Stimulated activated naive CD8-positive, alpha-beta T cell treated with anti-CD3 and anti-CD28 coated beads, Interleukin-15, amount 100 ng/mL, for 72 hours (primary cell): ENCODE measurements at regions not wholly inside any gene's neighbourhood (a gene's known extent, or its start where the extent isn't known, plus 50 kb on each side); places are given as distances from the start of the nearest gene placed in this dataset.
"Not testable (repeated sequence)": the region's sequence is repeated elsewhere in the genome, so short reads cannot be mapped to it uniquely, and the experiment has no call there.

Experiments
- ATAC-seq: fragments of 150-1000 bp; cut with Tn5 transposase; 2 replicates; pipeline ENCODE4 v1.10.0; 2021; ENCODE audit warnings: mild to moderate bottlenecking, moderate library complexity
- DNase-seq, 2 donors: peaks; one replicate each; pipeline ENCODE4 v3.0.0; 2021 to 2022
- H3K27ac Mint-ChIP-seq, 2 donors: one replicate each; pipeline ENCODE4 v1.8.0; 2022; ENCODE audit warnings: mild to moderate bottlenecking in 2 of 2, mixed read lengths in 2 of 2, moderate library complexity in 2 of 2
- H3K27me3 Mint-ChIP-seq: one replicate; pipeline ENCODE4 v1.8.0; 2022; ENCODE audit warnings: mixed read lengths
- H3K4me1 Mint-ChIP-seq: one replicate; pipeline ENCODE4 v1.8.0; 2022; ENCODE audit warnings: mild to moderate bottlenecking, mixed read lengths
- H3K4me3 Mint-ChIP-seq, 2 donors: one replicate each; pipeline ENCODE4 v1.8.0; 2022; ENCODE audit warnings: mild to moderate bottlenecking in 2 of 2, mixed read lengths in 2 of 2, moderate library complexity in 1 of 2
- H3K9me3 Mint-ChIP-seq, 2 donors: one replicate each; pipeline ENCODE4 v1.8.0; 2022; ENCODE audit warnings: mixed read lengths in 2 of 2

- Mint-ChIP-seq H3K27ac (no peak overlapping the region), H3K27me3 (no peaks in the 10 kb centered on the region), H3K9me3 (no peaks in the 10 kb centered on the region), H3K4me3 (no peak overlapping the region), H3K4me1 (no peaks in the 10 kb centered on the region)
- no peak for ATAC-seq
- no peak for DNase-seq
Observed at GRCh38 chr16:79997257-79997656, 396.7 kb upstream of the MAF start.

GRCh38 chr16:79996321-79996720, 395.8 kb upstream of the MAF start:
- no peak overlapping the region for H3K27ac Mint-ChIP-seq
- H3K4me3 Mint-ChIP-seq, result no peak overlapping the region
- no peaks in the 10 kb centered on the region for H3K9me3 Mint-ChIP-seq
- no peaks in the 10 kb centered on the region for H3K27me3 Mint-ChIP-seq
- no peaks in the 10 kb centered on the region for H3K4me1 Mint-ChIP-seq
- no peak for ATAC-seq
- DNase-seq, result no peak

GRCh38 chr16:79995315-79995714, 394.8 kb upstream of the MAF start:
- no peaks in the 10 kb centered on the region for H3K27me3 Mint-ChIP-seq
- DNase-seq (no peak), ATAC-seq (no peak)
- no peaks in the 10 kb centered on the region for H3K4me1 Mint-ChIP-seq
- H3K27ac Mint-ChIP-seq, result no peak overlapping the region
- H3K4me3 Mint-ChIP-seq, result no peak overlapping the region
- H3K9me3 Mint-ChIP-seq, result no peaks in the 10 kb centered on the region

- Mint-ChIP-seq H3K9me3 (no peaks in the 10 kb centered on the region), H3K27ac (no peak overlapping the region), H3K4me3 (no peak overlapping the region), H3K27me3 (no peaks in the 10 kb centered on the region), H3K4me1 (no peaks in the 10 kb centered on the region)
- DNase-seq (no peak), ATAC-seq (no peak)
Observed at GRCh38 chr16:79994418-79994817, 393.9 kb upstream of the MAF start.

GRCh38 chr16:79993629-79994209, 393.2 kb upstream of the MAF start:
- no peak for DNase-seq
- no peak for ATAC-seq
- Mint-ChIP-seq H3K4me3 (no peak overlapping the region), H3K27me3 (no peaks in the 10 kb centered on the region), H3K9me3 (no peaks in the 10 kb centered on the region), H3K27ac (no peak overlapping the region), H3K4me1 (no peaks in the 10 kb centered on the region)

- Mint-ChIP-seq H3K4me3 (no peak overlapping the region), H3K27ac (peak overlapping the region in 1 of 2 donors; percentile 71), H3K9me3 (no peaks in the 10 kb centered on the region), H3K27me3 (no peaks in the 10 kb centered on the region), H3K4me1 (no peaks in the 10 kb centered on the region)
- ATAC-seq (no peak), DNase-seq (no peak)
Observed at GRCh38 chr16:79991969-79992368, 391.4 kb upstream of the MAF start.

- Mint-ChIP-seq H3K27ac (no peak overlapping the region), H3K9me3 (no peaks in the 10 kb centered on the region), H3K4me3 (no peak overlapping the region), H3K27me3 (no peaks in the 10 kb centered on the region), H3K4me1 (no peaks in the 10 kb centered on the region)
- ATAC-seq, result no peak
- DNase-seq, result no peak
Observed at GRCh38 chr16:79988721-79989220, 388.2 kb upstream of the MAF start.

GRCh38 chr16:79988089-79988488, 387.6 kb upstream of the MAF start:
- DNase-seq, result no peak
- no peak overlapping the region for H3K4me3 Mint-ChIP-seq
- ATAC-seq, result no peak
- no peaks in the 10 kb centered on the region for H3K9me3 Mint-ChIP-seq
- no peak overlapping the region for H3K27ac Mint-ChIP-seq
- H3K4me1 Mint-ChIP-seq, result no peaks in the 10 kb centered on the region
- H3K27me3 Mint-ChIP-seq, result no peaks in the 10 kb centered on the region

GRCh38 chr16:79986352-79986751, 385.8 kb upstream of the MAF start:
- no peaks in the 10 kb centered on the region for H3K9me3 Mint-ChIP-seq
- no peaks in the 10 kb centered on the region for H3K4me1 Mint-ChIP-seq
- H3K27me3 Mint-ChIP-seq, result no peaks in the 10 kb centered on the region
- no peak for ATAC-seq
- DNase-seq, result no peak
- H3K27ac Mint-ChIP-seq, result no peak overlapping the region
- H3K4me3 Mint-ChIP-seq, result no peak overlapping the region

GRCh38 chr16:79985606-79986005, 385.1 kb upstream of the MAF start:
- no peaks in the 10 kb centered on the region for H3K27me3 Mint-ChIP-seq
- no peaks in the 10 kb centered on the region for H3K4me1 Mint-ChIP-seq
- no peaks in the 10 kb centered on the region for H3K9me3 Mint-ChIP-seq
- DNase-seq (no peak), ATAC-seq (no peak)
- H3K4me3 Mint-ChIP-seq, result no peak overlapping the region
- no peak overlapping the region for H3K27ac Mint-ChIP-seq

- not testable (repeated sequence) for ATAC-seq, DNase-seq, H3K4me3 Mint-ChIP-seq, H3K27ac Mint-ChIP-seq, H3K27me3 Mint-ChIP-seq, H3K4me1 Mint-ChIP-seq, H3K9me3 Mint-ChIP-seq
Observed at GRCh38 chr16:79984149-79984548, 383.6 kb upstream of the MAF start.

GRCh38 chr16:79982862-79983261, 382.3 kb upstream of the MAF start:
- no peak overlapping the region for H3K4me3 Mint-ChIP-seq
- peaks cover 0 to 5% of the 10 kb centered on the region in 2 donors for H3K9me3 Mint-ChIP-seq
- no peaks in the 10 kb centered on the region for H3K27me3 Mint-ChIP-seq
- H3K4me1 Mint-ChIP-seq, result no peaks in the 10 kb centered on the region
- H3K27ac Mint-ChIP-seq, result no peak overlapping the region
- ATAC-seq (no peak), DNase-seq (no peak)

- ATAC-seq (no peak), DNase-seq (no peak)
- Mint-ChIP-seq H3K4me3 (no peak overlapping the region), H3K27me3 (no peaks in the 10 kb centered on the region), H3K9me3 (peaks cover 0 to 5% of the 10 kb centered on the region in 2 donors), H3K27ac (no peak overlapping the region), H3K4me1 (no peaks in the 10 kb centered on the region)
Observed at GRCh38 chr16:79982361-79982760, 381.8 kb upstream of the MAF start.

GRCh38 chr16:79981814-79982213, 381.3 kb upstream of the MAF start:
- ATAC-seq (no peak), DNase-seq (no peak)
- Mint-ChIP-seq H3K4me1 (no peaks in the 10 kb centered on the region), H3K4me3 (no peak overlapping the region), H3K9me3 (peaks cover 0 to 5% of the 10 kb centered on the region in 2 donors), H3K27me3 (no peaks in the 10 kb centered on the region), H3K27ac (no peak overlapping the region)

GRCh38 chr16:79980650-79981521, 380.3 kb upstream of the MAF start:
- ATAC-seq (no peak), DNase-seq (no peak)
- no peaks in the 10 kb centered on the region for H3K4me1 Mint-ChIP-seq
- peaks cover 0 to 10% of the 10 kb centered on the region in 2 donors for H3K9me3 Mint-ChIP-seq
- H3K27ac Mint-ChIP-seq, result no peak overlapping the region
- no peak overlapping the region for H3K4me3 Mint-ChIP-seq
- H3K27me3 Mint-ChIP-seq, result no peaks in the 10 kb centered on the region
